HepG2 (cell line): ENCODE measurements at regions not wholly inside any gene's neighbourhood (a gene's known extent, or its start where the extent isn't known, plus 50 kb on each side); places are given as distances from the start of the nearest gene placed in this dataset.

Experiments used
- ATAD3A ChIP-seq: sonication (generic); formaldehyde crosslinking; IDR thresholded peaks from 2 replicates; pipeline ENCODE4 v1.4.0; 2020; ENCODE audit warnings: missing genetic modification reagents
- GTF2F1 ChIP-seq: fragments of 150-350 bp; IDR thresholded peaks from 2 replicates; pipeline ENCODE4 v1.6.1; 2014; ENCODE audit warnings: low read length
- NFYC ChIP-seq: IDR thresholded peaks from 2 replicates; pipeline ENCODE4 v1.6.1; 2016; ENCODE audit warnings: missing genetic modification reagents, missing compliant biosample characterization
- ZBTB21 ChIP-seq: sonication (generic); formaldehyde crosslinking; IDR thresholded peaks from 2 replicates; pipeline ENCODE4 v1.4.0; 2020; ENCODE audit warnings: missing genetic modification reagents
- ZBTB33 ChIP-seq: sonication (generic); formaldehyde crosslinking; IDR thresholded peaks from 2 replicates; pipeline ENCODE4 v1.4.0; 2020; ENCODE audit warnings: missing genetic modification reagents
- ZNF407 ChIP-seq: sonication (generic); formaldehyde crosslinking; IDR thresholded peaks from one replicate; pipeline ENCODE4 v1.5.1; 2020; ENCODE audit warnings: mild to moderate bottlenecking, missing genetic modification reagents; ENCODE audit errors: not compliant biosample characterization
- ZSCAN21 ChIP-seq: sonication (generic); formaldehyde crosslinking; IDR thresholded peaks from 2 replicates; pipeline ENCODE4 v1.8.0; 2022; ENCODE audit warnings: mild to moderate bottlenecking, missing genetic modification reagents, moderate library complexity, borderline replicate concordance

GRCh38 chr12:112584266-112584722, 165.5 kb downstream of the PTPN11 start (continued):
- TF ChIP-seq ZNF407 (no peak), NFYC (CRISPR knock-in tag) (peak; percentile 74), ZSCAN21 (CRISPR knock-in tag) (no peak), ZBTB33 (CRISPR knock-in tag) (no peak), ATAD3A (CRISPR knock-in tag) (no peak), ZBTB21 (CRISPR knock-in tag) (0 out of 2 replicates have a peak, but pooled peaks have one; percentile 24), GTF2F1 (no peak)
